ENCODE measurements at regions not wholly inside any gene's neighbourhood (a gene's known extent, or its start where the extent isn't known, plus 50 kb on each side); places are given as distances from the start of the nearest gene placed in this dataset.

GRCh38 chr2:120932472-120932871, 196.8 kb downstream of the GLI2 start:
- DNase-seq (ENCODE audit: low read depth, low spot score): no peak
- in situ Hi-C loops (cut with HindIII; ENCODE audit: low pct_unique_long_range_greater_than_20kb, low sequenced_read_pairs): no loop called here

GRCh38 chr2:120932881-120933280, 197.2 kb downstream of the GLI2 start:
- in situ Hi-C loops (cut with HindIII; ENCODE audit: low pct_unique_long_range_greater_than_20kb, low sequenced_read_pairs): no loop called here
- no peak for DNase-seq (ENCODE audit: low read depth, low spot score)

DNA sequence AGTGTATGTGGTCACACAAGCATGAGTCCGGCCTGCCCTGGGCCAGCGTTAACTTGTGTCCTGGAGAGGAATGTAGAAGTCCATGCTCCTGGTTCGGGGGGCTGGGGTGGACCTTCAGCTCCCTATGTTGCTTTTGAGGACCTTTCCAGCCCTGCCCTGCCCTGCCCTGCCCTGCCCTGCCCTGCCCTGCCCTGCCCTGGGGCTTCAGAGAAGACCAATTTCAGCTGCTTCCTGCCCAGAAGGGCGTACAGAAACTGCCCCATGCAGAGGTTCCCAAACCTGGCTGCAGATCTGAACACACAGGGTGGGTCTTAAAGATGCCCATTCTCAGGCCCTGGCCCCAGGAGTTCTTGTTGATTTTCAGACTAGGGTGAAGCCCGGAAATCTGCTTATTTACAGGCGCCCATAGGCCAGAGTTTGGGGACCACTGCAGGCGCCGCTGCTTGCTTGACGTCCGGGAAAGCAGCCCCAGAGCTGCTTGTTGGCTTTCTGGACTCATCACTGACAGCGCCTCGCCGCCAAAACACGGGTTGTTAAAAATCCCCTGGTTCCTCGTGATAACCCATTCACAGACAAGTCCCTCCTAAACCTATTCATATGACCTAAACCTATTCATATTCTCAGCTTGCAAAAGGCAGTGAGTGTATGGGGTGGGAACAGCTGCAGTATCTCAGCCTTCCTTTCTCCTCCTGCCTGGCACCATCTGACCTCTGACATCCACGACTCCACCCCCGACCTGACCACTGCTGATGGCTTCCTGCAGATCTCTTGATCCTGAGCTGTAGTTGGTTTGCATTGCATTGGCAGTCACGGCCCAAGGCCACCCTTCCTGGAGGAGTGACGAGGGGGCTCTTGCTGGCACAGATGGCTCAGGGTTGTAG, 198.3 kb downstream of the GLI2 start:
- no peak for DNase-seq (ENCODE audit: low read depth, low spot score)
- in situ Hi-C loops (cut with HindIII; ENCODE audit: low pct_unique_long_range_greater_than_20kb, low sequenced_read_pairs): no loop called here

- no peak for DNase-seq (ENCODE audit: low read depth, low spot score)
- in situ Hi-C loops (cut with HindIII; ENCODE audit: low pct_unique_long_range_greater_than_20kb, low sequenced_read_pairs): no loop called here
Measured at GRCh38 chr2:120934574-120935338, 199.1 kb downstream of the GLI2 start.

- DNase-seq (ENCODE audit: low read depth, low spot score): no peak
- in situ Hi-C loops (cut with HindIII; ENCODE audit: low pct_unique_long_range_greater_than_20kb, low sequenced_read_pairs): no loop called here
Measured at GRCh38 chr2:120935339-120936313, 200.0 kb downstream of the GLI2 start.

- in situ Hi-C loops (cut with HindIII; ENCODE audit: low pct_unique_long_range_greater_than_20kb, low sequenced_read_pairs): no loop called here
Measured at GRCh38 chr2:120936476-120937334, 201.0 kb downstream of the GLI2 start.

DNA sequence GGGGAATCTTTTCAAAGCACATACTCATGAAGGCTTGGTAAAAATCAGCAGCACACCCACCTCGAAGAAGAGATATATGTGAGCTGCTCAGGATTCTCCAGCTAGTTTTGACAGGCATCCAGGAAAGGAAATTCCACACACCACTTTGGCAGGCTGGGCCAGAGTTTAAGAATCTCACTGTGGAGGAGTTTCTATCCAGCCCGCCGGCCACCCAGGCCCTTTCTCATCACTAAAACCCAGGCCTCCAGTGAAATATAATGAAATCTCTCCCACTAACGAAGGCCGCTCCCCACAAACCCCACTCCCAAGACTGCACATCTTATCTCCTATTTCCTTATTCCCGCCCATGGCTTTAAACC, 202.0 kb downstream of the GLI2 start:
- in situ Hi-C loops (cut with HindIII; ENCODE audit: low pct_unique_long_range_greater_than_20kb, low sequenced_read_pairs): no loop called here
- no peak for DNase-seq (ENCODE audit: low read depth, low spot score)

More at GRCh38 chr2:120936476-120937334, 201.0 kb downstream of the GLI2 start:
- no peak for DNase-seq (ENCODE audit: low read depth, low spot score)

DNA sequence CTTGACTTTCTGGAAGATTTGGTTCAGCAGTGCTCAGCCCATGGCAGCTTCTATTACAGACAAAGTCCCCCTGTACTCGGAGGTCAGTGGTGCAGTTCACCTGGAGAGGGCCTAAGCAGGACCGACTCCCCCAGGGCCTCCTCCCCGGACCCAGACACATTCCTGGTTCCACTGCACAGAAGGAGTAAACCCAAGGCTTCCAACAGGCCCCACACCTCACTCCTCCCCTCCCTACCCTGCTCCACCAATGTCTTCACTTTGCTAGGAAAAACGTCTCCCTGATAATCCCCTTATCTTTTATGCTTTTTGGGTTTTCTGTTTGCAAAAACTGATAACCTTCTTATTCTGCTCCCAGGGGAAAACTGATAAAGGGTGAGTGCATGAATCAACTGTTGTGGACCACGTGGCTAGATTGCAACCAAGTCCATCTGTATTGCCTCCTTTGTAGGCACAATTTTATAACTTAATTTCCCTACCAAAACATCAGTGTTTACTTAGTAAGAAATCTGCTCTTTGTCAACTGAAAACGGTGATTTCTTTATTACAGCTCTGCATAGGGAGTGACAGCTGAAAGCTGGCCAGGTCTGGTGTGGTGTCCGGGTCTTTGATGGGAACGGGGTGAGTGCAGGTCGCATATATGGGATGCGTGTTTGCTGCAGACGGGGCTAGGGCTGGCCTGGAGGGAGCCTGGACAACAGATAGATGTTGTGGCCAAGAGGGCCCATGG, 202.5 kb downstream of the GLI2 start:
- in situ Hi-C loops (cut with HindIII; ENCODE audit: low pct_unique_long_range_greater_than_20kb, low sequenced_read_pairs): no loop called here
- peak; percentile 4 for DNase-seq (ENCODE audit: low read depth, low spot score)

DNA sequence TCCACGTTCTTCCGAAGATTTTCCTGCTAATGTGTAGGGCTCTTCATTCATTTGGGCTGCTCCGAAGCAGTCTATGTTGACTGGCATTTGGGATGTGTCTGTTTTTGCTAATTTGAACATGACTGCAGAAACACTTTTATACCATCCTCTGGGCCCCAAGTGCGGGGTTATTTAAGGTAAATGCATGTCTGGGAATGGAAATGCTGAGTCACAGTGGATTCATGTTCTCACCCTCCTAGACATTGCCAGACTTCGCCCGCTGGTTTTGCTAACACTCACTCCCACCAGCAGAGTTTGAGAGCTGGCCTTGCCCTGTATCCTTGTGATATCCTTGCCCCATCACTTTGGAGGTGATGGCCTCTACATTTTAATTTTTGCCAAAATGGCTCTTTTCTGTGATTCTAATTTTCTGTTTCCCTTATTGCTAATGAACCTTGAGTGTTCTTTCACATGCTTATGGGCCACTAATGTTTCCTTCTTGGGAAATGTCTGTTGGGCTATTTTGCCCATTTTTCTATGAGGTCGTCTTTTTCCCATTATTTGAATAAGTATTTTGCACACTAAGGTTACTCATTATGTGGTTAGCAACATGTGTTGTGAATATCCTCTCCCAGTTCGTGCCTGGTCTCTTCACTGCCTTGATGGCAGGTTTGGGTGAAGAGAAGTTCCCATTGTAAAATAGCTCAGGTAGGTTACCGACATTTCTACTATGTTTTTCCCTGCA, 204.1 kb downstream of the GLI2 start:
- in situ Hi-C loops (cut with HindIII; ENCODE audit: low pct_unique_long_range_greater_than_20kb, low sequenced_read_pairs): no loop called here
- no peak for DNase-seq (ENCODE audit: low read depth, low spot score)

DNA sequence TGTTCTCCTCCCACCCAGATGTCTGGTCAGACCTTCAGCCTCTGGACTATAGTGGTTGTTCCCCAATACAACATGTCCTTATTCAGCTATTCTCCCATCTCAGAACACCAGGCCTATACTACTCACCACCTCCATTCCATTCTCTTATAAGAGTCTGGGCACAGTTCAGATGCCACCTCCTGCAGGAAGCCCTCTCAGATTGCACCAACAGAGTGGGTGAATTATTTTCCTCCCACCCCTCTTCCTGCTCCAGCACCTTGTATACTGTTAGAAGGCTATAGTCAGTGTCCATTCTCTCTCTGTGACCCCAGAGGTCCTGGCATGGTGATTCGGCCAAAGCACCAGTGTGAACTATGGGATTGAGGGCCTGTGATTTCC, 204.6 kb downstream of the GLI2 start:
- in situ Hi-C loops (cut with HindIII; ENCODE audit: low pct_unique_long_range_greater_than_20kb, low sequenced_read_pairs): no loop called here
- no peak for DNase-seq (ENCODE audit: low read depth, low spot score)

DNA sequence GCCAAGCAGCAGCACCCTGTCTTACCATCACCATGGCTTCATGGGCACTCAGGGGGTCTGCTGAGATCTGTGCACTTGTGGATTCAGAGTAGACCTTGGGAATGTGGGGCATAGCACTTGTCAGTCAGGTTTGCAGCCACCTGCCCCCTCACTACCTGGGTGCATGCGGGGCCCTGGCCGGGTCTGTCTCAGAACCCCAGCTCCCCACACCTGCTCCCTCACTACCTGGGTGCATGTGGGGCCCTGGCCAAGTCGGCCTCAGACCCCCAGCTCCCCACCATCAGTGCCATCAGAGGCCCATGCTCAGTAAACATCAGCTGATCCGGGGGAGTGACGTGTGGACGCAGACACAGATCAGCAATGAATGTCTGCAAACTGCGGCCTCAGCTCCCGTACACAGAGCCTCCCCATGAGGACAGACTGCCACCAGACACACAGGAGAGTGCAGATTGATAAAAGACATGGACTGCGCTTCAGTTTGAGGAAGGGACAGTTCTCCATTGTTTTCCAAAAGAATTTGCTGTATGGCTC, 205.1 kb downstream of the GLI2 start:
- no peak for DNase-seq (ENCODE audit: low read depth, low spot score)
- in situ Hi-C loops (cut with HindIII; ENCODE audit: low pct_unique_long_range_greater_than_20kb, low sequenced_read_pairs): no loop called here

- DNase-seq (ENCODE audit: low read depth, low spot score): no peak
- in situ Hi-C loops (cut with HindIII; ENCODE audit: low pct_unique_long_range_greater_than_20kb, low sequenced_read_pairs): no loop called here
Measured at GRCh38 chr2:120941571-120942120, 206.0 kb downstream of the GLI2 start.

GRCh38 chr2:120942658-120943057, 207.0 kb downstream of the GLI2 start:
- in situ Hi-C loops (cut with HindIII; ENCODE audit: low pct_unique_long_range_greater_than_20kb, low sequenced_read_pairs): no loop called here
- DNase-seq (ENCODE audit: low read depth, low spot score): no peak

DNA sequence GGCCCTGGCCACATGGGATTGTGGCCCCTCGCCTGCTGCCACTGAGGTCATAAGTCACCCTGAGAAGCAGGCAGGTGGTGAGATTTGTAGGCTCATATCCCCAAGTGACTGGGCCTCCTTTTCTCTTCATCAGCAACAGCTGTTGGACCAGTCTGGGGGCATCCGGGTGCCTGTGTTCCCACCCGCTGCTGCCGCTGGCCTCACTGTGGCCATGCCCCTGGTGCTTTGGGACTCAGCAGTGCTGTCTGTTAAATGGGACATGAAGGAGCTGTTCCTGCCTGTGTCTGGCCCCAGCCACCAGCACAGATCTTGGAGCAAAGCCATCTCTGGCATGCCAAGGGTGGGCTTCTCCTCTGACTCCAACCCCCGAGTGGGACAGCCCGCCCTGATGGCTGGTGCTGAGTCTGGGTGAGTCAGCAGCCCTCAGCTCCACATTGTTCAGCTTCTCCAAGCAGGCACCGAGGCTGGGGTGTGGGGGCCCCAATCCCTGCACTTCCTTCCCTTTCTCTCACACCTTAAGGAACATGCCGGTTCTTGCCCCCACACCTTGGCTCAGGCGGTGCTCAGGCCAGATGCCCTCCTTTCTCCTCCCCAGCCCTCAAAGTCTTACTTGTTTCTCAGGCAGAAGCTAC, 207.9 kb downstream of the GLI2 start:
- no peak for DNase-seq (ENCODE audit: low read depth, low spot score)
- in situ Hi-C loops (cut with HindIII; ENCODE audit: low pct_unique_long_range_greater_than_20kb, low sequenced_read_pairs): no loop called here

- in situ Hi-C loops (cut with HindIII; ENCODE audit: low pct_unique_long_range_greater_than_20kb, low sequenced_read_pairs): no loop called here
- no peak for DNase-seq (ENCODE audit: low read depth, low spot score)
Measured at GRCh38 chr2:120944575-120944974, 208.9 kb downstream of the GLI2 start.
